Stimulated activated effector memory CD8-positive, alpha-beta T cell treated with anti-CD3 and anti-CD28 coated beads, Interleukin-12 subunit alpha, Interleukin-12 subunit beta, amount 100 ng/mL, for 72 hours (primary cell): ENCODE measurements at regions not wholly inside any gene's neighbourhood (a gene's known extent, or its start where the extent isn't known, plus 50 kb on each side); places are given as distances from the start of the nearest gene placed in this dataset.

Source experiments
- ATAC-seq: fragments of 150-1000 bp; cut with Tn5 transposase; 2 replicates; pipeline ENCODE4 v1.10.0; 2021
- DNase-seq, 2 donors: peaks; one replicate each; pipeline ENCODE4 v3.0.0; 2021 to 2022; ENCODE audit warnings: low spot score in 2 of 2
- H3K27ac Mint-ChIP-seq: one replicate; pipeline ENCODE4 v1.8.0; 2022; ENCODE audit warnings: mild to moderate bottlenecking, mixed read lengths
- H3K36me3 Mint-ChIP-seq: one replicate; pipeline ENCODE4 v1.8.0; 2022; ENCODE audit warnings: mild to moderate bottlenecking, mixed read lengths
- H3K4me1 Mint-ChIP-seq: one replicate; pipeline ENCODE4 v1.8.0; 2022; ENCODE audit warnings: mixed read lengths
- H3K4me3 Mint-ChIP-seq: one replicate; pipeline ENCODE4 v1.8.0; 2022; ENCODE audit warnings: mild to moderate bottlenecking, mixed read lengths
- H3K9me3 Mint-ChIP-seq: one replicate; pipeline ENCODE4 v1.8.0; 2022; ENCODE audit warnings: mixed read lengths

DNA sequence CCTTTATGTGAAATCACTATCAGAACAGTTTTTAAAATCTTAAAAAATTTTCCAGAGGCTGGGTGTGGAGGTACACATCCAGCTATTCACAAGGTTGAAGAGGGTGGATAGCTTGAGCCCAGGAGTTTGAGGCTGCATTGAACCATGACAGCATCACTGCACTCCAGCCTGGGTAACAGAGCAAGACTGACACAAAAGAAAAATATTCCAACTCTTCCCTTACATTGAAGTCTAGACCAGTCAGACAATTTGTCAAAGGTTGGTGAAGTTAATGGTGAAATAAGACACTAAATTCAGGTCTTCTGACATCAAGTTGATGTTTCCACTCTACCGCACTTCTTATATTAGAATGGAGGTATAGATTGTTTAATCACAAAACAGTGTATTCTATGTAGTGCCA lies 52.8 kb downstream of the HYCC2 start:
- no peak overlapping the region for H3K27ac Mint-ChIP-seq
- H3K9me3 Mint-ChIP-seq, result no peaks in the 10 kb centered on the region
- H3K4me3 Mint-ChIP-seq, result no peak overlapping the region
- peaks cover 74% of the 10 kb centered on the region for H3K36me3 Mint-ChIP-seq
- peaks cover 6% of the 10 kb centered on the region for H3K4me1 Mint-ChIP-seq
- ATAC-seq (no peak), DNase-seq (no peak)

DNA sequence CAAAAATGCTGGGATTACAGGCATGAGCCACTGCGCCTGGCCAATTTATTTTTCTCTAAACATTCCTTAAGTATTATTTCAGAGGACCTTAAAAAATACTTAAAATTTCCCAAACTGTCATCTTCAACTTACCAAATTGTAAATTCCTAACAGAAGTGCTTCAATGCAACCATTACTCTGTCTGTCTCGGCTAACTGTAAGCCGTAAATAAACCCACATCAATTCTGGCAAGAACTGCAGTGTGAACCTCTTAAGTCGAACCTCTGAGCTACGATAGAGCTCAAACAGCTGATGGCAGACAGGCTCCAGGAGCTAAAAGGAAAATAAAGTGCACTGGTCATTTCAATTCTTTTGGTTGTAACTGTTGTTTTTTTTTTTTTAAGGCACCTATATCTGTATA lies 53.4 kb upstream of the ORC2 start:
- no peak for DNase-seq
- no peak overlapping the region for H3K27ac Mint-ChIP-seq
- H3K4me3 Mint-ChIP-seq, result no peak overlapping the region
- no peak for ATAC-seq
- H3K4me1 Mint-ChIP-seq, result no peaks in the 10 kb centered on the region
- H3K9me3 Mint-ChIP-seq, result no peaks in the 10 kb centered on the region
- H3K36me3 Mint-ChIP-seq, result peaks cover 67% of the 10 kb centered on the region
